Naive thymus-derived CD8-positive, alpha-beta T cell (primary cell): ENCODE measurements at regions not wholly inside any gene's neighbourhood (a gene's known extent, or its start where the extent isn't known, plus 50 kb on each side); places are given as distances from the start of the nearest gene placed in this dataset.
A peak's percentile ranks its signal among the peaks of the same experiment; 100 is the strongest.
"Not testable (repeated sequence)": the region's sequence is repeated elsewhere in the genome, so short reads cannot be mapped to it uniquely, and the experiment has no call there.

ENCODE experiments used
- ATAC-seq, 2 donors: fragments of 150-1000 bp; cut with Tn5 transposase in 1 of 2; sonication (Bioruptor Pico), chemical (Tn5 transposase) in 1 of 2; 1 replicate in 1 of 2; 2 replicates in 1 of 2; pipeline ENCODE4 v1.10.0; 2021; ENCODE audit warnings: mild to moderate bottlenecking in 2 of 2, moderate library complexity in 2 of 2
- POLR2A ChIA-PET: fragments of 350-600 bp; sonication (Branson Sonifier 250); formaldehyde crosslinking; loops from one replicate; lab custom pipeline; 2021; ENCODE audit warnings: antibody characterized with exemption; lab: Charles Lee
- DNase-seq, 10 donors: peaks; one replicate each; pipeline versions ENCODE4 v3.0.0 to v3.0.0-alpha.2; 2020 to 2022
- H3K27ac Mint-ChIP-seq, 10 donors: one replicate each; pipeline ENCODE4 v1.8.0; 2020 to 2022; ENCODE audit warnings: mild to moderate bottlenecking in 10 of 10, mixed read lengths in 10 of 10, moderate library complexity in 4 of 10, inconsistent platforms in 1 of 10
- H3K27me3 Mint-ChIP-seq, 5 donors: one replicate each; pipeline ENCODE4 v1.8.0; 2021 to 2022; ENCODE audit warnings: mixed read lengths in 5 of 5
- H3K36me3 Mint-ChIP-seq, 3 donors: one replicate each; pipeline ENCODE4 v1.8.0; 2020 to 2022; ENCODE audit warnings: mixed read lengths in 3 of 3, mild to moderate bottlenecking in 2 of 3, inconsistent platforms in 1 of 3
- H3K4me1 Mint-ChIP-seq, 4 donors: one replicate each; pipeline ENCODE4 v1.8.0; 2021 to 2022; ENCODE audit warnings: mixed read lengths in 4 of 4
- H3K4me3 Mint-ChIP-seq, 10 donors: one replicate each; pipeline ENCODE4 v1.8.0; 2020 to 2022; ENCODE audit warnings: mild to moderate bottlenecking in 10 of 10, mixed read lengths in 10 of 10, moderate library complexity in 6 of 10, inconsistent platforms in 1 of 10
- H3K9me3 Mint-ChIP-seq, 9 donors: one replicate each; pipeline ENCODE4 v1.8.0; 2020 to 2022; ENCODE audit warnings: mixed read lengths in 9 of 9, mild to moderate bottlenecking in 3 of 9, inconsistent platforms in 1 of 9, moderate library complexity in 1 of 9

GRCh38 chr6:134612128-134612527 is 294.2 kb upstream of the SGK1 start:
- H3K27ac Mint-ChIP-seq, H3K4me3 Mint-ChIP-seq, ATAC-seq, H3K9me3 Mint-ChIP-seq, H3K27me3 Mint-ChIP-seq, H3K4me1 Mint-ChIP-seq, DNase-seq, H3K36me3 Mint-ChIP-seq, POLR2A ChIA-PET: not testable (repeated sequence)

- H3K27me3 Mint-ChIP-seq, result peaks cover 0 to 4% (median 0%) of the 10 kb centered on the region in 5 donors
- ATAC-seq (no peak), DNase-seq (no peak)
- POLR2A ChIA-PET, result no interaction called here
- H3K36me3 Mint-ChIP-seq, result no peaks in the 10 kb centered on the region
- H3K4me3 Mint-ChIP-seq, result no peak overlapping the region
- peaks cover 0 to 3% (median 0%) of the 10 kb centered on the region in 4 donors for H3K4me1 Mint-ChIP-seq
- no peak overlapping the region for H3K27ac Mint-ChIP-seq
- H3K9me3 Mint-ChIP-seq, result no peaks in the 10 kb centered on the region
Measured at GRCh38 chr6:134610411-134610810, 292.5 kb upstream of the SGK1 start.

- H3K4me3 Mint-ChIP-seq, result no peak overlapping the region
- H3K36me3 Mint-ChIP-seq, result no peaks in the 10 kb centered on the region
- H3K4me1 Mint-ChIP-seq, result peaks cover 0 to 3% (median 0%) of the 10 kb centered on the region in 4 donors
- peaks cover 0 to 1% (median 0%) of the 10 kb centered on the region in 5 donors for H3K27me3 Mint-ChIP-seq
- POLR2A ChIA-PET, result interaction anchor here (0.5 kb wide), 1 partner anchor 398 kb away, joined by 4 read pairs; no protein-coding TSS in a partner anchor
- no peak for ATAC-seq
- no peak overlapping the region for H3K27ac Mint-ChIP-seq
- no peaks in the 10 kb centered on the region for H3K9me3 Mint-ChIP-seq
- no peak for DNase-seq
Measured at GRCh38 chr6:134609716-134610261, 291.9 kb upstream of the SGK1 start.

GRCh38 chr6:134607411-134607810 is 289.5 kb upstream of the SGK1 start:
- Mint-ChIP-seq H3K4me1 (peaks cover 0 to 2% (median 0%) of the 10 kb centered on the region in 4 donors), H3K9me3 (peaks cover 0 to 2% (median 0%) of the 10 kb centered on the region in 9 donors), H3K27me3 (no peaks in the 10 kb centered on the region), H3K4me3 (no peak overlapping the region), H3K36me3 (no peaks in the 10 kb centered on the region), H3K27ac (no peak overlapping the region)
- POLR2A ChIA-PET, result interaction anchor here (0.5 kb wide), 1 partner anchor 78 kb away, joined by 5 read pairs; no protein-coding TSS in a partner anchor
- ATAC-seq (no peak), DNase-seq (no peak)

- POLR2A ChIA-PET, result no interaction called here
- no peaks in the 10 kb centered on the region for H3K27me3 Mint-ChIP-seq
Measured at GRCh38 chr6:134605034-134605433, 287.1 kb upstream of the SGK1 start.

GRCh38 chr6:134604014-134604676 is 286.2 kb upstream of the SGK1 start:
- no peak for ATAC-seq
- DNase-seq, result no peak
- POLR2A ChIA-PET, result no interaction called here
- no peak overlapping the region for H3K4me3 Mint-ChIP-seq
- H3K36me3 Mint-ChIP-seq, result peaks cover 0 to 7% (median 5%) of the 10 kb centered on the region in 3 donors
- H3K27ac Mint-ChIP-seq, result no peak overlapping the region
- peaks cover 0 to 2% (median 0%) of the 10 kb centered on the region in 4 donors for H3K4me1 Mint-ChIP-seq
- peaks cover 0 to 23% (median 11%) of the 10 kb centered on the region in 9 donors for H3K9me3 Mint-ChIP-seq
- no peaks in the 10 kb centered on the region for H3K27me3 Mint-ChIP-seq

More at GRCh38 chr6:134605034-134605433, 287.1 kb upstream of the SGK1 start:
- peaks cover 0 to 7% (median 5%) of the 10 kb centered on the region in 3 donors for H3K36me3 Mint-ChIP-seq
- ATAC-seq, result no peak
- peak overlapping the region in 1 of 10 donors; percentile 80 for H3K27ac Mint-ChIP-seq
- H3K9me3 Mint-ChIP-seq, result peaks cover 0 to 23% (median 11%) of the 10 kb centered on the region in 9 donors
- H3K4me3 Mint-ChIP-seq, result no peak overlapping the region
- no peak for DNase-seq
- peaks cover 0 to 2% (median 0%) of the 10 kb centered on the region in 4 donors for H3K4me1 Mint-ChIP-seq

- H3K27ac Mint-ChIP-seq, result no peak overlapping the region
- no peak for ATAC-seq
- DNase-seq, result no peak
Measured at GRCh38 chr6:134603561-134603960, 285.6 kb upstream of the SGK1 start.

GRCh38 chr6:134602123-134602522 is 284.2 kb upstream of the SGK1 start:
- POLR2A ChIA-PET, result no interaction called here
- H3K4me3 Mint-ChIP-seq, result no peak overlapping the region
- ATAC-seq, result no peak
- peak overlapping the region in 1 of 10 donors; percentile 7 for H3K27ac Mint-ChIP-seq
- no peak for DNase-seq
- no peaks in the 10 kb centered on the region for H3K27me3 Mint-ChIP-seq
- H3K4me1 Mint-ChIP-seq, result peaks cover 0 to 4% (median 0%) of the 10 kb centered on the region in 4 donors
- peaks cover 0 to 7% (median 5%) of the 10 kb centered on the region in 3 donors for H3K36me3 Mint-ChIP-seq
- peaks cover 0 to 23% (median 11%) of the 10 kb centered on the region in 9 donors for H3K9me3 Mint-ChIP-seq

More at GRCh38 chr6:134603561-134603960, 285.6 kb upstream of the SGK1 start:
- Mint-ChIP-seq H3K4me3 (no peak overlapping the region), H3K36me3 (peaks cover 0 to 7% (median 5%) of the 10 kb centered on the region in 3 donors), H3K27me3 (no peaks in the 10 kb centered on the region), H3K4me1 (peaks cover 0 to 4% (median 0%) of the 10 kb centered on the region in 4 donors), H3K9me3 (peaks cover 0 to 23% (median 11%) of the 10 kb centered on the region in 9 donors)
- POLR2A ChIA-PET, result no interaction called here

GRCh38 chr6:134600671-134601070 is 282.8 kb upstream of the SGK1 start:
- POLR2A ChIA-PET, result no interaction called here
- Mint-ChIP-seq H3K4me1 (peaks cover 0 to 4% (median 0%) of the 10 kb centered on the region in 4 donors), H3K27ac (no peak overlapping the region), H3K4me3 (no peak overlapping the region), H3K27me3 (no peaks in the 10 kb centered on the region), H3K9me3 (peaks cover 0 to 23% (median 11%) of the 10 kb centered on the region in 9 donors), H3K36me3 (peaks cover 0 to 7% (median 5%) of the 10 kb centered on the region in 3 donors)
- ATAC-seq, result no peak
- no peak for DNase-seq

GRCh38 chr6:134599079-134599478 is 281.2 kb upstream of the SGK1 start:
- POLR2A ChIA-PET, result no interaction called here
- H3K36me3 Mint-ChIP-seq, result peaks cover 0 to 7% (median 5%) of the 10 kb centered on the region in 3 donors
- no peak for DNase-seq
- H3K4me1 Mint-ChIP-seq, result peaks cover 0 to 8% (median 7%) of the 10 kb centered on the region in 4 donors
- no peaks in the 10 kb centered on the region for H3K27me3 Mint-ChIP-seq
- H3K27ac Mint-ChIP-seq, result no peak overlapping the region
- peaks cover 0 to 23% (median 11%) of the 10 kb centered on the region in 9 donors for H3K9me3 Mint-ChIP-seq
- H3K4me3 Mint-ChIP-seq, result no peak overlapping the region
- ATAC-seq, result no peak

- Mint-ChIP-seq H3K4me3 (no peak overlapping the region), H3K27ac (no peak overlapping the region), H3K27me3 (no peaks in the 10 kb centered on the region), H3K9me3 (peaks cover 0 to 11% (median 8%) of the 10 kb centered on the region in 9 donors), H3K4me1 (peaks cover 0 to 8% (median 7%) of the 10 kb centered on the region in 4 donors), H3K36me3 (peaks cover 0 to 7% (median 5%) of the 10 kb centered on the region in 3 donors)
- ATAC-seq, result no peak
- POLR2A ChIA-PET, result no interaction called here
- no peak for DNase-seq
Measured at GRCh38 chr6:134596191-134596590, 278.3 kb upstream of the SGK1 start.

GRCh38 chr6:134594881-134595280 is 277.0 kb upstream of the SGK1 start:
- Mint-ChIP-seq H3K27ac (peak overlapping the region in 4 of 10 donors; percentile 23 to 66 (median 56)), H3K4me3 (no peak overlapping the region), H3K4me1 (peaks cover 0 to 8% (median 7%) of the 10 kb centered on the region in 4 donors), H3K36me3 (no peaks in the 10 kb centered on the region), H3K9me3 (no peaks in the 10 kb centered on the region), H3K27me3 (no peaks in the 10 kb centered on the region)
- POLR2A ChIA-PET, result no interaction called here
- DNase-seq (no peak), ATAC-seq (no peak)

GRCh38 chr6:134593887-134594286 is 276.0 kb upstream of the SGK1 start:
- Mint-ChIP-seq H3K4me1 (peaks cover 0 to 8% (median 6%) of the 10 kb centered on the region in 4 donors), H3K9me3 (no peaks in the 10 kb centered on the region), H3K36me3 (no peaks in the 10 kb centered on the region), H3K27ac (no peak overlapping the region), H3K27me3 (no peaks in the 10 kb centered on the region), H3K4me3 (no peak overlapping the region)
- ATAC-seq, result no peak
- DNase-seq, result no peak
- POLR2A ChIA-PET, result no interaction called here
